ENCODE measurements at regions not wholly inside any gene's neighbourhood (a gene's known extent, or its start where the extent isn't known, plus 50 kb on each side); places are given as distances from the start of the nearest gene placed in this dataset.

- ChIA-PET CTCF (interaction anchor here (2.2 kb wide), 1 partner anchor 529 kb away, joined by 6 read pairs; no protein-coding TSS in a partner anchor), POLR2A (no interaction called here)
- Histone ChIP-seq H3K79me2 (ENCODE audit: control insufficient read depth, insufficient read depth, low read length) (no peaks in the 10 kb centered on the region), H3K9me3 (ENCODE audit: control extremely low read depth in 1 of 3, control insufficient read depth in 2 of 3, insufficient read depth in 1 of 3, low read length in 2 of 3) (no peaks in the 10 kb centered on the region), H3K9ac (ENCODE audit: low read length) (no peak overlapping the region), H3K27ac (ENCODE audit: low read length in 2 of 2) (no peak overlapping the region), H3K4me2 (replicated peaks; ENCODE audit: low read depth, low read length, poor library complexity, severe bottlenecking) (no peak overlapping the region), H3K4me1 (ENCODE audit: control insufficient read depth in 2 of 2, insufficient read depth in 2 of 2, low read length in 2 of 2) (no peaks in the 10 kb centered on the region), H3K27me3 (replicated peaks in 1 of 4; ENCODE audit: control extremely low read depth in 1 of 4, control insufficient read depth in 3 of 4, insufficient read depth in 4 of 4, low read length in 3 of 4) (no peaks in the 10 kb centered on the region), H3K36me3 (replicated peaks in 1 of 2; ENCODE audit: control extremely low read depth in 1 of 2, control insufficient read depth in 1 of 2, extremely low read depth in 1 of 2, insufficient read depth in 2 of 2, low read length in 1 of 2) (no peaks in the 10 kb centered on the region), H3K4me3 (ENCODE audit: control extremely low read depth in 1 of 5, extremely low read depth in 1 of 5, insufficient read depth in 1 of 5, low read depth in 2 of 5, low read length in 4 of 5) (no peak overlapping the region), H4K20me1 (ENCODE audit: control insufficient read depth, insufficient read depth, low read length, poor library complexity, severe bottlenecking) (no peaks in the 10 kb centered on the region), H2AFZ (ENCODE audit: insufficient read depth, low read depth, low read length, poor library complexity, severe bottlenecking) (no peak overlapping the region)
- 90% methylated on average over 2 of the region's 2 CpGs for WGBS (ENCODE audit: insufficient coverage)
- Mint-ChIP-seq H3K4me3 (no peak overlapping the region), H3K4me1 (no peaks in the 10 kb centered on the region), H3K27me3 (peaks cover 9% of the 10 kb centered on the region), H3K9me3 (ENCODE audit: insufficient read depth) (no peaks in the 10 kb centered on the region), H3K27ac (no peak overlapping the region)
- ATAC-seq (ENCODE audit: low read depth), result no peak
- TF ChIP-seq, protein P1, sequence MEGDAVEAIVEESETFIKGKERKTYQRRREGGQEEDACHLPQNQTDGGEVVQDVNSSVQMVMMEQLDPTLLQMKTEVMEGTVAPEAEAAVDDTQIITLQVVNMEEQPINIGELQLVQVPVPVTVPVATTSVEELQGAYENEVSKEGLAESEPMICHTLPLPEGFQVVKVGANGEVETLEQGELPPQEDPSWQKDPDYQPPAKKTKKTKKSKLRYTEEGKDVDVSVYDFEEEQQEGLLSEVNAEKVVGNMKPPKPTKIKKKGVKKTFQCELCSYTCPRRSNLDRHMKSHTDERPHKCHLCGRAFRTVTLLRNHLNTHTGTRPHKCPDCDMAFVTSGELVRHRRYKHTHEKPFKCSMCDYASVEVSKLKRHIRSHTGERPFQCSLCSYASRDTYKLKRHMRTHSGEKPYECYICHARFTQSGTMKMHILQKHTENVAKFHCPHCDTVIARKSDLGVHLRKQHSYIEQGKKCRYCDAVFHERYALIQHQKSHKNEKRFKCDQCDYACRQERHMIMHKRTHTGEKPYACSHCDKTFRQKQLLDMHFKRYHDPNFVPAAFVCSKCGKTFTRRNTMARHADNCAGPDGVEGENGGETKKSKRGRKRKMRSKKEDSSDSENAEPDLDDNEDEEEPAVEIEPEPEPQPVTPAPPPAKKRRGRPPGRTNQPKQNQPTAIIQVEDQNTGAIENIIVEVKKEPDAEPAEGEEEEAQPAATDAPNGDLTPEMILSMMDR (IDR thresholded peaks at IDR 0.05), result no peak
- no peak for TF ChIP-seq EZH2 (IDR thresholded peaks at IDR 0.05; ENCODE audit: borderline replicate concordance, insufficient read depth, low read depth, low read length, poor library complexity, severe bottlenecking)
- DNase-seq, result no peak
- intact Hi-C loops (cut with micrococcal nuclease), result loop anchor here (10.0 kb wide), 1 partner anchor 117 kb away; no protein-coding TSS in a partner anchor
Observed at GRCh38 chr2:17301437-17301836, 216.8 kb downstream of the RAD51AP2 start.

- Histone ChIP-seq H3K4me1 (ENCODE audit: control insufficient read depth in 2 of 2, insufficient read depth in 2 of 2, low read length in 2 of 2) (no peaks in the 10 kb centered on the region), H3K9ac (ENCODE audit: low read length) (no peak overlapping the region), H3K27ac (ENCODE audit: low read length in 2 of 2) (no peak overlapping the region), H3K4me3 (ENCODE audit: control extremely low read depth in 1 of 5, extremely low read depth in 1 of 5, insufficient read depth in 1 of 5, low read depth in 2 of 5, low read length in 4 of 5) (no peak overlapping the region), H3K79me2 (ENCODE audit: control insufficient read depth, insufficient read depth, low read length) (no peaks in the 10 kb centered on the region), H4K20me1 (ENCODE audit: control insufficient read depth, insufficient read depth, low read length, poor library complexity, severe bottlenecking) (no peaks in the 10 kb centered on the region), H3K4me2 (replicated peaks; ENCODE audit: low read depth, low read length, poor library complexity, severe bottlenecking) (no peak overlapping the region), H3K9me3 (ENCODE audit: control extremely low read depth in 1 of 3, control insufficient read depth in 2 of 3, insufficient read depth in 1 of 3, low read length in 2 of 3) (no peaks in the 10 kb centered on the region), H2AFZ (ENCODE audit: insufficient read depth, low read depth, low read length, poor library complexity, severe bottlenecking) (no peak overlapping the region), H3K36me3 (replicated peaks in 1 of 2; ENCODE audit: control extremely low read depth in 1 of 2, control insufficient read depth in 1 of 2, extremely low read depth in 1 of 2, insufficient read depth in 2 of 2, low read length in 1 of 2) (no peaks in the 10 kb centered on the region), H3K27me3 (replicated peaks in 1 of 4; ENCODE audit: control extremely low read depth in 1 of 4, control insufficient read depth in 3 of 4, insufficient read depth in 4 of 4, low read length in 3 of 4) (no peaks in the 10 kb centered on the region)
- H3K27ac Mint-ChIP-seq, result no peak overlapping the region
- CTCF ChIA-PET, result interaction anchor here (4.1 kb wide), 1 partner anchor 10 kb away, joined by 35 read pairs; no protein-coding TSS in a partner anchor
- no peak for DNase-seq
- peaks cover 9% of the 10 kb centered on the region for H3K27me3 Mint-ChIP-seq
- intact Hi-C loops (cut with micrococcal nuclease), result loop anchor here (10.0 kb wide), 1 partner anchor 115 kb away; no protein-coding TSS in a partner anchor
- H3K4me3 Mint-ChIP-seq, result no peak overlapping the region
- TF ChIP-seq, protein P1 (IDR thresholded peaks at IDR 0.05), result no peak
- no peak for TF ChIP-seq EZH2 (IDR thresholded peaks at IDR 0.05; ENCODE audit: borderline replicate concordance, insufficient read depth, low read depth, low read length, poor library complexity, severe bottlenecking)
- POLR2A ChIA-PET, result no interaction called here
- H3K9me3 Mint-ChIP-seq (ENCODE audit: insufficient read depth), result no peaks in the 10 kb centered on the region
- ATAC-seq (ENCODE audit: low read depth), result no peak
- H3K4me1 Mint-ChIP-seq, result no peaks in the 10 kb centered on the region
Observed at GRCh38 chr2:17299891-17300540, 218.2 kb downstream of the RAD51AP2 start.
